Prostate gland (tissue), 2 donors: ENCODE measurements at regions not wholly inside any gene's neighbourhood (a gene's known extent, or its start where the extent isn't known, plus 50 kb on each side); places are given as distances from the start of the nearest gene placed in this dataset.

Experiments
- POLR2AphosphoS5 ChIP-seq: sonication (generic); formaldehyde crosslinking; IDR thresholded peaks from one replicate; pipeline ENCODE4 v1.6.1; 2017; ENCODE audit warnings: antibody characterized with exemption
- TF ChIP-seq, protein P1 (sequence below), 4 experiments: fragments of 200-600 bp in 2 of 4; fragments of 450-650 bp in 2 of 4; sonication (generic) in 2 of 4; IDR thresholded peaks; 1 replicate in 3 of 4; 2 replicates in 1 of 4; pipeline ENCODE4 v1.5.1; 2016 to 2019; ENCODE audit warnings: antibody characterized with exemption in 4 of 4, mild to moderate bottlenecking in 2 of 4, moderate library complexity in 2 of 4

DNA sequence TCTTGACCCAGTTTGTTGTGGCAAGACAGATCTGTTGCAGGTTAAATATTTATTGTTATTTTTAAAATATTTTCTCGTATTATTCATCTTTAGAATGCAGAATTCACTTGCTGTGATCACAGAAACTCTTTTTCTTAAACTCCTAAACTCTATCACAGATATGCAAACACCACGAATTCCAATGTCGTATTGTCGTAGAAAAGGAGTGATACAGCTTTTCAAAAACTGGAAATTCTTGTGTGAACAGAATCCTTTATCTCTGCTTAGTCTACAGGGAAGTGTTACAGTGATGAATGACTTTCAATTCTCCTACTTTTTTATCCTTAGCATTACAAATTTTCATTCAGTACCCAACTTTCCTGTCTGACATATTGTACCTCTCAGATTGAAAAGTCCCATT is 1329.5 kb upstream of the B3GALT2 start:
- TF ChIP-seq, protein P1, sequence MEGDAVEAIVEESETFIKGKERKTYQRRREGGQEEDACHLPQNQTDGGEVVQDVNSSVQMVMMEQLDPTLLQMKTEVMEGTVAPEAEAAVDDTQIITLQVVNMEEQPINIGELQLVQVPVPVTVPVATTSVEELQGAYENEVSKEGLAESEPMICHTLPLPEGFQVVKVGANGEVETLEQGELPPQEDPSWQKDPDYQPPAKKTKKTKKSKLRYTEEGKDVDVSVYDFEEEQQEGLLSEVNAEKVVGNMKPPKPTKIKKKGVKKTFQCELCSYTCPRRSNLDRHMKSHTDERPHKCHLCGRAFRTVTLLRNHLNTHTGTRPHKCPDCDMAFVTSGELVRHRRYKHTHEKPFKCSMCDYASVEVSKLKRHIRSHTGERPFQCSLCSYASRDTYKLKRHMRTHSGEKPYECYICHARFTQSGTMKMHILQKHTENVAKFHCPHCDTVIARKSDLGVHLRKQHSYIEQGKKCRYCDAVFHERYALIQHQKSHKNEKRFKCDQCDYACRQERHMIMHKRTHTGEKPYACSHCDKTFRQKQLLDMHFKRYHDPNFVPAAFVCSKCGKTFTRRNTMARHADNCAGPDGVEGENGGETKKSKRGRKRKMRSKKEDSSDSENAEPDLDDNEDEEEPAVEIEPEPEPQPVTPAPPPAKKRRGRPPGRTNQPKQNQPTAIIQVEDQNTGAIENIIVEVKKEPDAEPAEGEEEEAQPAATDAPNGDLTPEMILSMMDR (IDR thresholded peaks at IDR 0.05) = no peak
- no peak for TF ChIP-seq POLR2AphosphoS5
